A172 (cell line): ENCODE measurements at regions not wholly inside any gene's neighbourhood (a gene's known extent, or its start where the extent isn't known, plus 50 kb on each side); places are given as distances from the start of the nearest gene placed in this dataset.
A peak's percentile ranks its signal among the peaks of the same experiment; 100 is the strongest.

Experiments
- DNase-seq: peaks from one replicate; pipeline ENCODE4 v3.0.0-alpha.2; 2015; ENCODE audit warnings: low spot score

- DNase-seq: no peak
Measured at GRCh38 chr12:30437616-30438015, 258.1 kb downstream of the IPO8 start.

- DNase-seq: peak; percentile 51
Measured at GRCh38 chr12:30437044-30437443, 258.6 kb downstream of the IPO8 start.

GRCh38 chr12:30428098-30428497 is 267.6 kb downstream of the IPO8 start:
- no peak for DNase-seq

DNA sequence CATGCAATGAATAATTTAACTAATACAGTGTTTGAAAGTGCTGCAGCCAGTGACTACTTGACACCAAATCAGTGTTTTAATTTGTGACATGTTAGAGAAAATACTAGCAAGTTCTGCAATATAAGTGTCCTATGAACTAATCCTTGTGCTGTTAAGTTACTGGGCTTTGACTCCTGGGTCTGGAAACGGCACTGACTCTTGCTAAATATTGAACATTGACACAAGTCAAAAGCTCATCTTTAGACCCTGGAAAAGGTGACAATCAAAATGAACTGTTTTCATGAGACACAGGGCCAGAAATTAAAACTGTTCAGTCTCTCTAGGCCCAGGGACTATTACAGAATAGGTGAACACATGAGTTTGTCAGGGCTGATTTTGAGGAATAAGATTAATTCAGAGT is 268.1 kb downstream of the IPO8 start:
- DNase-seq: no peak

DNA sequence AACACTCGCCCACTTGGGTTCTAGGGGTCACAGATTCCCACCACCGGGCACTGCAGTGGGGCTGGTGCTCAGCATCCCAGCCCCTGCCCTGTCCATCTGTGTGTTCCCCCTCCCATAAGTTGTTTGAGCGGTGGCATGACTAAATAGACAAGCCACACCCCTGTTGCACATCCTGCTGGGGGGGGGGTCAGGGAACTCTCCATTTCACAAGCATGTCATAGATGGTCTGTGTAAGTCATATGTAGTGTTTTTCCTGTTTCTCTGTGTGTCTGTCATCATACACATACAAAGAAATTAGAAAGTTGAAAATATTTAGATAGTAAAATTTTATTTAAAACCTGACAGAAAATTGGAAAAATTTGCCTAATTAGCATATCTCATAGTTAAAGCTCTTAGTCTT is 270.2 kb downstream of the IPO8 start:
- DNase-seq: no peak

GRCh38 chr12:30423330-30423729 is 272.3 kb downstream of the IPO8 start:
- no peak for DNase-seq

DNA sequence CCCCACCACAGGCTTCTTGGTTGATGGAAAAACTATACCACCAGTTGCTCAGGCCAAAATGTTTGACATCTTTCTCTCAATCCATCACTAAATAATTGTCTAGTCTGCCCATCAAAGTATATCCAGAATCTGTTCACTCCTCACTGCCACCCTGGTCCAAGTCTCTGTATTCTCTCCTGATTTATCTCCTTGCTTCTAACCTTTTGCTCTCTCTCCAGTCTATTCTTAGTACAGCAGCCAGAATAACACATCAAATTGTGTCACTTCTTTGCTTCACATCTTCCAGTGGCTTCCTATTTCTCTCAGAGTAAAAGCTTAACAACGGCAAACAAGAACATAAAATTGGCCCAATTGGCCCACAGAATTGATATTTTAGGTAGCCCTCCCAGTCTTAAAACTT is 272.8 kb downstream of the IPO8 start:
- DNase-seq: no peak

DNA sequence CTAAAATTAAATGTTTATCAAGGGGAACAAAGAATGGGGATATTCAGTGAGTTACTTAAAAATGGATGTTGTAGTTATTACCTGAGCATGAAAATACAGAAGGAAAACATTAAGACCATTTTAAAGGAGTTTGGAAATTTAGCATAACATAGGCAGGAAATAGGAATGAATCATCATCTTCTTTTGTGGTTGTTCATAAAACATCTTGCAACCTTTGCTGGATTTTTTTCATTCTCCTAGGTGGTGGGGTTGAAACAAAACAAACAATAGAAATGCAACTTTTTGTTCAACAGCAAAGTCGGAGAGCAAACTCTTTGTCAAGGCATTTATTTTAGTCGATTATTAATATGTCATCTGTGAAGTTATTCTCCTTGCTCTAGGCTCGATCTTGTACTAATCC is 275.1 kb downstream of the IPO8 start:
- DNase-seq: peak; percentile 49

GRCh38 chr12:30417697-30418231 is 277.9 kb downstream of the IPO8 start:
- DNase-seq: peak; percentile 98

DNA sequence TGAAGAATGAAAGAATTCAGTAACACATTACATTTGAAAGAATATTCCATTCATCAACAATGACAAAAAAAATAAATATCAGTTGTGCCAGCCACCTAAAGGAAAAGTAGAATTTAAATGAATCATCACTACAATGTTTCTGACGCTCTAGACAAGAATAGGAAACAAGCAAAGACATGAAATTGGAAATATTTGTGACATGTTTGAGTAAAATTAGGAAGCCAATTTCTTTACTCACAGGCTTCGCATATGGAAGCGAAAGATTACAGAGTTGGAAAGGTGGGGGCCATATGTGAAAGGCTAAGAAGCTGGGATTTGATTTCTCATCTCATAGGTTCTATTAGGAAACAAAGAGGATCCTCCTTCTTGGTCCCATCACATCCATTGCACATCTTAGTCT is 279.0 kb downstream of the IPO8 start:
- no peak for DNase-seq

DNA sequence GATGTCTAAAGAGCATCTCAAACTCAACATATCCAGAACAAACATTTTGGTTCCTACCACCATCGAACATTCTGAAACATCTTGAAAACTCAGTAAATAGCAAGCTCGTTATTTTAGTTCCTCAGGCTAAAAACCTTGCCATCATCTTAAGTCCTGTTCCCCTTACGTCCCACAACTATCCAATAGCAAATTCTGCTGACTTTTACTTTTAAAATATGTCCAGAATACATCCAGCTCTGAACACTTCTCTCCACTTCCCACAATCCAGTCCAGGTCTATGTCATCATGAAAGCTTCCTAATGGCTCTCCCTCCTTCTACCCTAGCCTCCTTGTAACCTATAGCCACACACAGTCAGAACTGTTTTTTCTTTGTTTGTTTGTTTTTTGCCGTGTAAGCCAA is 279.9 kb downstream of the IPO8 start:
- DNase-seq: no peak

DNA sequence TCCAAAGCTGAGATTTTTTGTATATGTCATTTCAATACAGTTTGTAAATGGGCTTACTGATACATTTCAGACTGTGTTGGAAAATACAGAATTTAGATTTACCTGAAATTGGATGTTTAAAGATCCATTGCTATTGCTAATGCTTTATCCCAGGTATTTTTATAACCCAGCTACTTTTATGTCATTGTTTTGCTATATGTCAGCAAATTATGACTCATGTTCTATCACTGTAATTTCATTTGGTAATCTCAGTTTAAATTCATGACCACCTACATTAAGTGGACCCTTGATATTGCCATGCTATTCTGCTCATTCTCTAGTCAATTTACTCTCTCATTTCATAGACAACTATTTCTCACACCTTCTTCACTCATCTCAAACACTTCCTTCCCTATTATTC is 281.2 kb downstream of the IPO8 start:
- no peak for DNase-seq

DNA sequence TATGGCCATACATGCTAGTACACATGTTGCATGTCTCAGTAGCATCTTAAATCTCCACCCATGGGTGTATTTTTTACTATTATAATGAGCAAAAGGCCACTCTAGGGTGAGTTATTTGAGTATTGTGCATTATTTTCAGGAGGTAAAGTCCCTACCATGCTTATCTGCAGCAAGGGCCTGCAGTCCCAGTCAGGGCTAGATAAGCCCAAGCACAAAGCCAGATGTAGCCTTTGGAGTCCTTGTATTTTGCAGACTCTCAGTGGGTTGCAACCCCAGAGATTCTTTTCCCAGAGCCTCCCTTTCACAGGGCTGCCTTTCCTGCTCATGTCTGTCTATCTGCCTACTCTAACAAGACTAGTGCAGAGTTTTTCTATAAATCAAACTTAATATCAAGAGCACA is 295.3 kb downstream of the IPO8 start:
- no peak for DNase-seq

DNA sequence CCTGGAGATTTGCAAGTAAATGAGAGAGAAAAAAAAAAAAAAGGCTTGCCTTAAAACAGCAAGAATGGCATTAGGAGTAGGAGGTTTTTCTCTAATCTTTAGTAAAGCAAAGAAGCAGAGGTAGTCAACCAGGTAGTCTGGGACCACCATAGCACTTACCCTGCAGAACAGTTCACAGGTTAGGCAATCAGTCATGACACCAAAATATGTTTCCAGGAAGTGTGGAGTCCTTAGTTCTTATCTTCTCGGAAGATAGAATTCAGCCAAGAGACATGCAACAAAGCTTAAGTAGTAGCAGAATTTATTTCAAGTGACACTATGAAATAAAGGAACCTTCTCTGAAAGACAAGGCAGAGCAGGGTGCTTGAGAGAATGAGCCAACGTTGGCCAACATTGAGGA is 295.8 kb downstream of the IPO8 start:
- DNase-seq: no peak

GRCh38 chr12:30396576-30396975 is 299.1 kb downstream of the IPO8 start:
- DNase-seq: no peak

GRCh38 chr12:30395190-30395589 is 300.5 kb downstream of the IPO8 start:
- no peak for DNase-seq

- DNase-seq: no peak
Measured at GRCh38 chr12:30391766-30392366, 303.8 kb downstream of the IPO8 start.

DNA sequence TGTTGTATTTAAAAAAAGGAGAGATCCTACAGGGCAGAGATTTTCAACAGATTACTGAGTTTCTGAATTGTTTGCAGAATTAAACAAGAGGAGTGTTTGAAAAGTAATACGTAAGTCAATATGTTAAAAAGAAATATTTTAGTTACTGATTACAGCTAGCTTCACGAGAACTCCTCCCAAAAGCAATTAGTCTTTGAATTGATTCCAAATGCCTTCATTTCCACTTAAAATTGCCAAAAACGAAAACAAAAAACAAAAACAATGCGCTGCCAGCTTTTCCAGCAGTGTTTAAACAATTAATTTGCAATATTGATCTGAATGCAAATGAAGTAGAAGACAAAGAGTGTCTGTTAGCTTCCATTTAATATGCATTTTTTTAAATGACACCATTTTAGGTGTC is 310.0 kb downstream of the IPO8 start:
- DNase-seq: no peak

DNA sequence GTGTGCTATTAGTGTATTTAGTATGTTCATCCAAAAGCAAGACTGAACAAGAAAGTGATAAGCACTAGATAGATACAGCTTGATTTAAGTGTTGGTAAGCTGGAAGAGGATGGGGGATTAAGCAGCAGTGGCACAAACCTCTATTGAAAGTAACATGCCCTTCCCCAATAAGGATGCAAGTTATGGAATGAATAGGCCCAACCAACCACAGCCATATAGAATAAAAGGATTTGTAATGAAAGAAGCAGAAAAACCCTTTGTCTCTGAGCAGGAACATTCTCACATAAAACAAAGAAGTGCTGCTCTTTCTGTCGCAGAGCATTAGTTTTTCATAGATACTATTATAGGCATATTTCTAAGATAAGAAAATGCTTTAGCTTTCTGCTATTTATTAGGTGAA is 310.7 kb downstream of the IPO8 start:
- no peak for DNase-seq

DNA sequence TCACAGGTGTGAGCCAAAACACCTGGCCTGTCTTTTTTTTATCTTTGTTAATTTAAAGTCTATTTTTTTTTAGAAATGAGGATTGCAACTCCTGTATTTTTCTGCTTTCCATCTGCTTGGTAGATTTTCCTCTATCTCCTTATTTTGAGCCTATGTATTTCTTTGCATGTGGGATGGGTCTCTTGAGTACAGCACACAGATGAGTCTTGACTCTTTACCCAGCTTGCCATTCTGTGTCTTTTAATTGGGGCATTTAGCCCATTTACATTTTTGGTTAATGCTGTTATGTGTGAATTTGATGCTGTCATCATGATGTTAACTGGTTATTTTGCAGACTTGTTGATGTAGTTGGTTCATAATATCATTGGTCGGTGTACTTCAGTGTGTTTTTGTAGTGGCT is 317.4 kb downstream of the IPO8 start:
- DNase-seq: no peak

DNA sequence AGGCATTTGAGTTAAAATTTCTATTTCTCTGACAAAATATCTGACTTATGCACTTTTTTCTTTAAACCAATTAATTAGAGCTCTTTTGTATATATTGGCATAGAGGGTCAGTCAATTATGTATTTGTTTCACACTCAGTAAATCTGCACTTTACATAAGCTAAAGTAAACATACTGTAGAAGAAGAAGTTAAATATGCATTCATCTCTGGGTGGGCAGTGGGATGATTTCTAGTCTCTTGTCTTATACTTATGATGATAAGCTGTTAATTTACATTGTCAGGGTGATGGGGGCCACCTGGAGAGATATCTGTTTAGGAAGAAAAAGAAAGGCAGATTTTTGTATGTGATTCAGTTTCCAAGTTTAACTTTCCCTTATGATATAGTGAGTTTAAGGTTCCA is 330.8 kb downstream of the IPO8 start:
- DNase-seq: no peak

DNA sequence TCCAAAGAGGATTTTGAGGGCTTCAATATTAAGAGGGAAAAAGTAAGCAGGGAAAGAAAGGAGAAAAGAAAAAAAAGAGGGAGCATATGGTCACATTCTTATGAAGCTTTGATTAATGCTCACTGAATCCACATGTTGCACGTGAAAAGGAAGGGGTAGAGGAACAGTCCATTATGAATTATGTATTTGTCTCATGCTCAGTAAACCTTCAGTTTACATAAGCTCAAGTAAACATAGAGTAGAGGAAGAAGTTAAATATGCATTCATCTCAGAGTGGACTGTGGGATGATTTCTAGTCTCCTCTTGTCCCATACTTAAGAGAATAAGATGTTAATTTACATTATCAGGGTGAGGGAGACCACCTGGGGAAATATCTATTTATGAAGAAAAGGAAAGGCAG is 334.5 kb downstream of the IPO8 start:
- DNase-seq: no peak

- no peak for DNase-seq
Measured at GRCh38 chr12:30358671-30359070, 337.0 kb downstream of the IPO8 start.

- no peak for DNase-seq
Measured at GRCh38 chr12:30357766-30358490, 337.7 kb downstream of the IPO8 start.
